Mesenteric fat pad (tissue), 1 donor: ENCODE measurements at regions not wholly inside any gene's neighbourhood (a gene's known extent, or its start where the extent isn't known, plus 50 kb on each side); places are given as distances from the start of the nearest gene placed in this dataset.

Source experiments
- DNase-seq: peaks from one replicate; pipeline ENCODE4 v3.0.0-alpha.2; 2020; ENCODE audit warnings: low spot score
- donor health status: DM: yes; HTN: yes; CAD: no.

DNA sequence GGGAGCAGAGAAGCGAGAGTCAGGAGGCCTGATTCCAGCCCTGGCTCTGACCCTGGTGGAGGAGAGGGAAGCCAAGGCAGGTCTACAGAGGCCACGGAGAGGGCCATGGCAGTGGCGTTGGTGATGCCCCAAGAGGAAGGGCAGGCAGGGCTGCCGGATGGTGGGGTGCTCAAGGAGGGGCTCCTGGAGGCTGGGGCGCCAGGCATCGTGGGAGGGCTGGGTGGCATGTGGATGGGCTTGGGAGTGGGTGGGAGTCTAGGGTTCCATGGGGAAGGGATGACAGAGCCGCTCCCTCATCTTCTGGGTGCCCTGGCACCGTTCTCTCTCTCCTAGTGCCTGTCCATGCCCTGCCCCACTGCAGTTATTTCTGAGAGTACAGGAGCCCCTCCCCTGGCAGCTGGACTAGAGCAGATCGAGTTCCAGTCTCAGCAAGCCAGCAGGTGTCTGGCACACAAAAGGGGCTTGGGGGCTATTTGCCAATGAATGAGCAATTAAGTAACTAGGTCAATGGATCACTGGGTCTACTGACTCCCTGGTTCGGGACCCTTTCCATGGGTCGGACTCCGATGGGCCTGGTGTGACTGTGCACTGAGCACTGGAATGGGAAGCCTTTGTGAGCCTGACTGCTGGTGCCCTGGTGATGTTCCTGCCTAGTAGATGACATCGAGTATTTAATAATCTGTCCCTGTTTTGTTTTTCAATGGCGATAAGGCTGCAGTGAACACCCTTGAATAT lies 570.0 kb downstream of the TBC1D22A start:
- peak; percentile 67 for DNase-seq

DNA sequence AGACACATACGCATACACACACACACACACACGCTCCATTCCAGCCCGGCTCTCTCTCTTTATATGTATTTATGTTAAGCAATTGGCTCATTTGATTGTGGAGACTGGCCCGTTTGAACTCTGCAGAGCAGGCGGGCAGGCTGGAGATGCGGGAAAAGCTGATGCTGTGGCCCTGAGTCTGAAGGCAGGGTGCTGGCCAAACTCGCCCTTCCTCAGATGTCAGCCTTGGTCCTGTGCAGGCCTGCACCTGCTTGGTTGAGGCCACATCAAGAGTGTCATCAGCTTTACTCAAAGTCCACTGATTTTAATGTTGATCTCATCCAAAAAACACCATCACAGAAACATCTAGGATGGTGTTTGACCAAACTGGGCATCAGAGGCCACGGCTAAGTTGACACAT lies 569.3 kb downstream of the TBC1D22A start:
- DNase-seq: no peak

DNA sequence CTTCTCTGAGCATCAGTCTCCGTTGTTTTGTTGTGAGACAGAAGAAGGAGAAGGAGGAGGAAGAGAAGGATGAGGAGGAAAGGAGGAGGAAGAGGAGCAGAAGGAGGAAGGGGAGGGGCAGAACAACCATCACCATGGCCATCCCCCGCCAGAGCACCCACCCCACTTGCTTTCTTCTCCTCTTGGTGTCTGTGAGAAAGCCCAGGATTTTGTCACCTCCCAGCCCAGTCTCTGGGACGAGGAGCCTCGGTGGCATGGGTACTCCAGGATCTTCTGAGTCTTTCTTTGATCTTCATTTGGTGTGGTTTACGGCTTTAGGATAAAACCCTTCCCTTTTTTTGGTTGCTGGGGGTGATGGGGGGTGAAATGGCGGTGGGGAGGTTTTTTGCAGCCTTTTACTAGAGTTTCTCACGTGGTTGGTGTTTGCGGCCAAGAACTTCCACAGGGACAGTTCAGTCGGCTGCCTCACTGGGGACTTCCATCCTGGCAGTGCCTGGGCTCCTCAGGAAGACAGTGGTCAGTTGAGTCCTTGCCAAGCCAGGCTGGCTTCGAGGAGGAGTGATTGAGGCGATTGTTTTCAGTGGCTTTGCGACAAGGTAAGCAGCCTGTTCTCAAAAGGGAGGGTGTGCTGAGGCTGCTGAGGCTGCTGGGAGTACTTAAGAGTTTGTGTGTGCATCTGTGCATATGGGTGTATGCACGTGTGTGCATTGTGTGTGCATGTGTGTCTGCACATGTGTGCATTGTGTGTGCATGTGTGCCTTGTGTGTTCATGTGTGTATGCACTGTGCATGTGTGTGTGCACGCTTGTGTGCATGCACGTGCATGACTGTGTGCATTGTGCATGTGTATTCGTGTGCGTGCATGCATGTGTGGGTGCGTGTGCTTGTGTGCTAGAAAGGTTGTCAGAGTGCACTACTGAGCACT lies 567.5 kb downstream of the TBC1D22A start:
- peak; percentile 74 for DNase-seq

DNA sequence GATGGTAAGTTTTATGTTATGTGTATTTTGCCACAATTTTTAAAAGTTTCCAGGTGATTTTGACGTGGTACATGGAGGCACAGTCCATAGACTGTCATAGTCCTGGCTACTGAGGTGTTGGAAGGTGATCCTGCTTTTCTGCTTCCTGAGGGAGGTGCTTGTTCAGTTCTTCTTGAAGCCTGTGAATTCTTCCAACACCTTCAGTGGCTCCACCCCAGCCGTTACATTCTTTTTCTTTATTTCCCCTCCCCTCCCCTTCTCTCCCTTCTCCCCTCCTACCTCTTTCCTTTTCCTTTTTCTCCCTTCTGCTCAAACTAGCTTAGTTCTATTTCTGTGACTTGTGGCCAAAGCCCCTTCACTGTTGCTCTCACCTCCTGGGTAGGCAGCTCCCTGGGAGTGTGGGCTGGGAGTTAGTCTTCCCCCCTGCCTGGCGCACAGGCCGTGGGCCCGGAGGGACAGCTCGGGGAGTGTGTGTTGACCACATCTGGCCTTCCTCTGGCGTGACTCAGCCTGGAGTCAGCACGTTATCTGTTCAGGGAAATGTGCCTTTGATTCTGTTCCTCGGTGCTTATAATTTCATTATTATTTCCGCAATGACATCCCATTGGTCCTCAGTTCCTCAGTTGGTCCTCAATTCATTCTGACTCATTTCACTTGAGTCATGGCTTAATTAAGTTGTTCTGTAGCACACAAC lies 566.2 kb downstream of the TBC1D22A start:
- DNase-seq: peak; percentile 51

GRCh38 chr22:47327241-47327640 lies 564.8 kb downstream of the TBC1D22A start:
- peak; percentile 62 for DNase-seq

DNA sequence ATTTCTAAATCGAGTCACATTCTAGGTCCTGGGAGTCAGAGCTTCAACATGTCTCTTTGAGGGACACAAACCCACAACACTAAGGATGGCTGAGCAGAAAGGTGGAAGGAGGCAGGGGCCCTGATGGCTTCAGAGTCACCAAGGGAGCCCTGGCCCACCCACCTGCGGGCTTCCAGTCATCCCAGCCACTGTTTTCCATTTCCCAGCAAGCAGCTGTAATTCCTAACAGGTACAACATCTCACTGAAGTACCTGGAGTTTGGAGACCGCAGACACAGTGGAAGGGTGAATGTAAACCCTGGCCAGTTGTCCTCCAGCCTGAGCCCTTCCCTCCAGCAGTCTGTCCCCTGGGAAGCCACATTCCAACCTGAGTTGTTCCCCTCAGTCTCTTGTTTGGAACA lies 562.8 kb downstream of the TBC1D22A start:
- peak; percentile 4 for DNase-seq

DNA sequence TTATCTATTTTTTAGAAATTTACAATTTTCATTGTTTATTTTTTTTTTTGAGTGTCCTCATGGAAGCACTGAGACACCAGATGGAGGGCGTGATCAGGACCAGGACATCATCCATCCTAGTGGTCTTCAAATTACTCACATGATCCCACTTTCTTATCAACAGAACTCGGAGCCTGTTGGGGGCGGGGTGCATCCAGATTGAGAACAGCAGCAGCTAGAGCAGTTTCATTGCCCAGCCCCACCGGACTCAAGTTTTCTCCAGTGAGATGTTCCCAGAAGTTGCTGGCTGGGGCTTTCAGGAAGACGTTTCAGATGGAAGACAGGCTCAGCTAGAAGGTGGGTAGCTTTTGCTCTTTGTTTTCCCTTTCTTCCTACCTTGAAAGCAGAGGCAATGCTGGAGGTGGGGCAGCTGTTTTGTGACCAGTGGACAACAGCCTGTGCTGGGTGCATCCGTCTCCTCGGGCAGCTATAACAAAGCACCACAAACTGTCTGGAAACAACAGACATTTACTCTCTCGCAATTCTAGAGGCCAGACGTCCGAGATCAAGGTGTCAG lies 562.1 kb downstream of the TBC1D22A start:
- DNase-seq: peak; percentile 68

DNA sequence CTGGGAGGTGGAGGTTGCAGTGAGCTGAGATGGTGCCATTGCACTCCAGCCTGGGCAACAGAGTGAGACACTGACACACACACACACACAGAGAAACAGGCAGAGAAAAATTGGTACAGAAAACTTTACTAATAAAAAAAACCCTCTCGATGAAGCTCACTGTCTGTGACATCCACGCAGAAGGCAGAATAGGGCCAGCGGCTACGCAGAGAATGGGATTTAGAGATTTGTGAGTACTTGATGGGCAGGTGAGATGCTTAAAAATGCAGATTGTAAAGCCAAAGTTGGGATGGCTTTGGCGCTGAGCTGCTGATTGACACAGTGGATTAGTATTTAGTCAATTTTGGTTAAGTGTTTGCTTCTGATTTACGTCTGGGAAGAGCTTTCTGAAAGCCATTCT lies 561.1 kb downstream of the TBC1D22A start:
- no peak for DNase-seq

DNA sequence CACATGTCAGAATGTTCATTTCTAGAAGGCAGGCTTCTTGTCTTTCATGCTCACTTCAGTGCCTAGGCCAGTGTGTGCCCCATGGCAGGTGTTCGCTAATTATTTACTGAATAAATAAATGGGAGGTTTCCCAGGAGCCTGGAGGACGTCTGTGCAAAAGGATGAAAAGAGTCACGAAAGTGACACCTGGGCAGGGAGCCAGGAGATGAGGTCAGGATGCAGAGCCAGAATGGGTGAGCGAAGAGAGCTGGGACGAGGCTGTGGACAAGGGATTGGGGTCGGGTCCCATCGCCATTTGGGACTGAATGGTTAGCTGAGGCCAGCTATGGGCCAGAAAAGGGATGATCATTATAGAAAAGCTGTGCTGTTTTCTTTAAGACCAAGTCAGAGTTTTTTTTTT lies 560.4 kb downstream of the TBC1D22A start:
- DNase-seq: peak; percentile 65

DNA sequence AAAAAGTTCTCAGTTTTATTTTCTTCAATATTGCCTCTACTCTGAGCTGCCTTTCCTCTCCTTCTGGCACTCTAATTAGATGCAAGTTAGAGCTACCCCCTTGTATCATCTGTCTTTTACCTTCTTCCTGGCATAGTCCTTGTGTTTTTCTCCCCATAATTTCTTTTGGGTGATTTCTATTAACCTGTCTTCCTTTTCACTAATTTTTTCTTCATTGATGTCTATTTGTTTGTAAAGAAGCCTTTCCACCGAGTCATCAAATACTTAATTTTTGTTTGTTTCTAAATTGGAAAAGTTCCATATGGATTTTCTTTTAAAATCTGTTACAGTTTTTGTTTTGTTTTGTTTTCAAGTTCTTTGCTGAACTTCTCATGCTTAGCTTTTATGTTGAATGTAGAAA lies 558.1 kb downstream of the TBC1D22A start:
- no peak for DNase-seq

GRCh38 chr22:47318041-47318737 lies 555.7 kb downstream of the TBC1D22A start:
- DNase-seq: no peak

GRCh38 chr22:47315862-47316419 lies 553.5 kb downstream of the TBC1D22A start:
- DNase-seq: peak; percentile 2

GRCh38 chr22:47310601-47311000 lies 548.2 kb downstream of the TBC1D22A start:
- no peak for DNase-seq

- no peak for DNase-seq
Measured at GRCh38 chr22:47309946-47310345, 547.5 kb downstream of the TBC1D22A start.

GRCh38 chr22:47309476-47309875 lies 547.0 kb downstream of the TBC1D22A start:
- no peak for DNase-seq

GRCh38 chr22:47308886-47309285 lies 546.4 kb downstream of the TBC1D22A start:
- DNase-seq: peak; percentile 14

GRCh38 chr22:47307822-47308221 lies 545.4 kb downstream of the TBC1D22A start:
- DNase-seq: peak; percentile 5

DNA sequence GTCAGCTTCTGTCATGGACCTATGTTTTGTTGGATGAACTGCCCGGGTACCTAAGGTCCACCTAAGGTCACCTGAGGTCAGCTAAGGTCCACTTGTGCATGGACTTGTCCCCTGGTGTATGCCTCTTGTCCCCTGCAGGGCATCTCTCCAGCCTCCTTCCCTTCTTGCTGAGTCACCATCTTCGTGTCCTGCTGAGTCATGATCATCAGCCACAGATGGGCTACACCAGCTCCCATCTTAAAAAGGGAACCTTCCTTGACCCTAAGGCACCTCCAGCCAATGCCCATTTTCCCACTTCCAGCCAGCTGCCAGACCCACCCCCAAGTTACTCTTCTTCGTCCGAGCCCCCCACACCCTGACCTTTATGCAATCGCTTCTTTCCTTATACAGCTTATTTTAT lies 544.9 kb downstream of the TBC1D22A start:
- DNase-seq: peak; percentile 57

GRCh38 chr22:47304854-47305253 lies 542.4 kb downstream of the TBC1D22A start:
- DNase-seq: peak; percentile 79

DNA sequence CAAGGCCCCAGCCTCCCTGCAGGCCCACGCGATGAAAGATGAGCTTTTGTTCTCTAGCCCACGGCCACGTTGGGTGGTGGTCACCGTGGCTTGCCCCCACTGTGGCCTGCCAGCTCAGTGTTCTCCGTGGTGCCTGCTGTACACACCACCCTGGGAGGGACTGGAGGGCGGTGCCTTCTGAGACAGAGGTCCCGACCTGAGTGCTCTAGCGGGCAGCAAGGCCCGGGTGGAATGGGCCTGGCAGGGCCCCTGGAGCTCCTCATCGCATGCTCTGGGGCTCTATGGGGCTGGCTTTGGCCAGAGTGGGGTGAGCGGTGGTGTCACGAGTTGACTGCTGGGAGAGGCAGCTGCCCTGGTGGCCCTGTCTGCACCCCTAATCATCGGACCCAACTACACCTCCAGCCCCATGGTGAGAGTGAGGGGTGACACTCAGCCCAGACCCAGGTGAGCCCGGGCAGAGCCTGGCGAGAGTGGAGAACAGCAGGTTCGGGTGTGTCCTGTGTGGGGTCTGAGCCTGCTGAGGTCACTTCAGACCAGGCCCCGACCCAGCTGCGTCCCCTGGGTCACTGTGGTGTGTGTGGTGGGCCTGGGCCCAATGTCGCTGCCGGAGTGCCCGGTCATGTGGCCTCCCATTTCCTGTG lies 541.9 kb downstream of the TBC1D22A start:
- DNase-seq: peak; percentile 83
